ENCODE measurements at regions not wholly inside any gene's neighbourhood (a gene's known extent, or its start where the extent isn't known, plus 50 kb on each side); places are given as distances from the start of the nearest gene placed in this dataset.

DNA sequence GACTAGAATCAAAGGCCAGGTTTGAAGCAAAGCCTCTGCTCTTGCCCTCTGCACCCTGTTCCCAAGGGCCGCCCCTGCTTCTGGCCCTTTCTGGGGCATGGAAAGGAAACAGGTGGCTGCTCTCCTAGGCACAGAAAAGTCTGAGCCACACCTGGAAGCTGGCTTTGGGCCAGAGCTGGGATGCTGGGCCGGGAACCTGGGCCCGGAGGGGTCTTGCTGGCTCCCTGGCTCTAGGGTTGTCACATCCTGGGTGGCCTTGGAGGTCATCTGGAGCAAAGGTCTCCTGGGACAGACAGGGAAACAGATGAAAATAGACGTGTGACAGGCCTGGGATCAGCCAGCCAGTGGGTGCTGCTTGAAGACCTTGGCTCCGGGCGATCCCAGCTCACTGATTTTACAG, 74.1 kb upstream of the LHX1 start:
- in situ Hi-C loops (cut with MboI; ENCODE audit: low sequenced_read_pairs, unreplicated experiment), result no loop called here
- DNase-seq (ENCODE audit: low spot score), result no peak
- TF ChIP-seq, protein P1, sequence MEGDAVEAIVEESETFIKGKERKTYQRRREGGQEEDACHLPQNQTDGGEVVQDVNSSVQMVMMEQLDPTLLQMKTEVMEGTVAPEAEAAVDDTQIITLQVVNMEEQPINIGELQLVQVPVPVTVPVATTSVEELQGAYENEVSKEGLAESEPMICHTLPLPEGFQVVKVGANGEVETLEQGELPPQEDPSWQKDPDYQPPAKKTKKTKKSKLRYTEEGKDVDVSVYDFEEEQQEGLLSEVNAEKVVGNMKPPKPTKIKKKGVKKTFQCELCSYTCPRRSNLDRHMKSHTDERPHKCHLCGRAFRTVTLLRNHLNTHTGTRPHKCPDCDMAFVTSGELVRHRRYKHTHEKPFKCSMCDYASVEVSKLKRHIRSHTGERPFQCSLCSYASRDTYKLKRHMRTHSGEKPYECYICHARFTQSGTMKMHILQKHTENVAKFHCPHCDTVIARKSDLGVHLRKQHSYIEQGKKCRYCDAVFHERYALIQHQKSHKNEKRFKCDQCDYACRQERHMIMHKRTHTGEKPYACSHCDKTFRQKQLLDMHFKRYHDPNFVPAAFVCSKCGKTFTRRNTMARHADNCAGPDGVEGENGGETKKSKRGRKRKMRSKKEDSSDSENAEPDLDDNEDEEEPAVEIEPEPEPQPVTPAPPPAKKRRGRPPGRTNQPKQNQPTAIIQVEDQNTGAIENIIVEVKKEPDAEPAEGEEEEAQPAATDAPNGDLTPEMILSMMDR (IDR thresholded peaks at IDR 0.05; ENCODE audit: borderline replicate concordance, control extremely low read depth, extremely low read depth, insufficient read depth, missing control alignments), result no peak

DNA sequence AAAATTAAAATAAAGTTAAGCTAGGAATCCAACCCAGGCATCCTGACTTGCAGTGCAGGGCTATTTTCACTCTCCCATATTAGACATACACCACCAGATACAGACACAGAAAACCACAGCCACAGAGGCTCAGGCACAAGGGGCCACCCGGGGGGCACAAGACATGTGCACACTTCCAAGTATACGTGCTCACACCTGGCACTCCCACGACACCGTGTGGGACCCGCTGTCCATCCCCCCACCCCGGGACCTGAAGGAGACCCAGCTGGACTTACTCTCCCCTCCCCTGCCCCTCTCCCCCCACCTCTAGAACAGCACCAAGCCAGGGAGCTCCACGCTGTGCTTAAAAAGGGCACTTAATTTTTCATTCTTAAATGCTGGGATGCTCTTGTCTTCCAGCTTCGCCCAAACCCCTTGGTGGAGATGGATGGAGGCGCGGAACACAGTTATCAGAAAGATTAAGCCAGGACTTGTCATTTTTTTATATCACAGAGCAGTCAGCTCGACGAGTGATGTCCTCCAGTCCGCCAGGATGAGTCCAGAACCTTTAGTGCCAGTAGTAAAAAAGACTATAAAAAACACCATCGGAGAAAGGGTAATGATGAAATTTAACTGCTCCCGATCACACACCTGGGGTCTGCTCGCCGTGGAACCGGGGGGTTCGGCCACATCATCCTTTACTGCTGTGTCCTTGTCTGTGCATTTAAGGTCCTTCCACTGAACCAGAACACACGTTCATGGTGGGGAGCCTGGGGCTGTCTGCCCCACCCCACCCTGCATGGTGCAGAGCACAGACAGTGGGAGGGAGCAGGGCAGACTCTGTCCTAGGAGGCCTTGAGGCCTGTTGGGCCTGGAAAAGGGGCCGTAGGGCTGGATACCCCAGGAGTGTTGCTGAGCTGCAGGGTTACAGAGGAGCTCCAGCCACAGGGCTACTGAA, 73.3 kb upstream of the LHX1 start:
- TF ChIP-seq, protein P1 (IDR thresholded peaks at IDR 0.05; ENCODE audit: borderline replicate concordance, control extremely low read depth, extremely low read depth, insufficient read depth, missing control alignments), result no peak
- no peak for DNase-seq (ENCODE audit: low spot score)
- in situ Hi-C loops (cut with MboI; ENCODE audit: low sequenced_read_pairs, unreplicated experiment), result no loop called here

DNA sequence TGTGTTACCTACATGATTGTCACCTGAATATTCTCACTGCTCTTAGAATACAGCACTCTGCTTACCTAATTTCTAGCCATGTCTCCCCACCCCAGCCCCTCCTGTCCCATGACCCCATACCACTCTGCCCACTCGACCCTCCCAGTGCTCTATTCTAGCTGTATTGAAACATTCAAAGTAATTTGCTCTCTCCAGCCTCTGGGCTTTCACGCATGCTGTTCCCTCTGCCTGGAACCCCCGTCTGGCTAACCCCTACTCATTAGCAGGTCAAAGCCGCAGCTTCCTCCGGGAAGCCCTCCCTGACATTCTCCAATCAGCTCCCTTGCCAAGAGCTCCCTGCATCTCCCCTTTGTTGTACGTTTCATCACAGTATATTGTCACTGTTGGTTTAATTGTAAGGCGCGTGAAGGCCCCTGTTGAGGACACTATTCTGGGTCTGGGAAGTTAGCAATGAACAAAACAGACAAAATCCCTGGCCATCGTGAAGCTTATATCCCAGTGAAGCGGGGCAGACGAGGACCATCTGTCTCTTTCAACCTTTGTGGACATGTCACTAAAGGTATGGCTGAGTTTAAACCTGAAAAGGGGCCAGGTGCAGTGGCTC, 72.3 kb upstream of the LHX1 start:
- in situ Hi-C loops (cut with MboI; ENCODE audit: low sequenced_read_pairs, unreplicated experiment), result no loop called here
- TF ChIP-seq, protein P1 (IDR thresholded peaks at IDR 0.05; ENCODE audit: borderline replicate concordance, control extremely low read depth, extremely low read depth, insufficient read depth, missing control alignments), result no peak
- DNase-seq (ENCODE audit: low spot score), result no peak

DNA sequence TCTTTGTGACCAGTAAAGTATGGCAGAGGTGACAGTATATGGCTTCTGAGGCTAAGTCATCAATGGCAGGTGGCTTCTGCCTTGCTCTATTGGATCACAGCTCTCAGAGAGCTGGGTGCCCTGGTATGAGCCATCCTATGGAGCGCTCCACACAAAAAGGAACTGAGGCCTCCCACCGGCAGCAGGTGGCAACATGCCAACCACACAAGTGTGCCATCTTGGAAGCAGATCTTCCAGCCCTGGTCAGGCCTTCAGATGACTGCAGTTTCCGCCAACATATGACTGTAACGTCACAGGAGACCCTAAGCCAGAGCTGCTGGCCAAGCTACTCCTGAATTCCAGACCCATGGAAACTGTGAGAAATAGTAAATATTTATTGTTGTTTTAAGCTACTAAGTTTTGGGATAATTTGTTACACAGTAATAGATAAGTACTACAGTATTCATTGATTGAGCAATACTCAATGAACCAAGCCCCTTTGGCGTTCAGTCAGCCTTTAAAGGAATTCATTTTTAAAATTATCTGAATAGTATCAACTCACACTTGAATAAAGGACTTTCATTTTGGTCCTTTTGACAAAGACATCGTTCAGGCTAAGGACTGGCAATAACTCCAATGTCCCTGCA, 69.4 kb upstream of the LHX1 start:
- in situ Hi-C loops (cut with MboI; ENCODE audit: low sequenced_read_pairs, unreplicated experiment), result no loop called here
- TF ChIP-seq, protein P1 (IDR thresholded peaks at IDR 0.05; ENCODE audit: borderline replicate concordance, control extremely low read depth, extremely low read depth, insufficient read depth, missing control alignments), result no peak
- no peak for DNase-seq (ENCODE audit: low spot score)

DNA sequence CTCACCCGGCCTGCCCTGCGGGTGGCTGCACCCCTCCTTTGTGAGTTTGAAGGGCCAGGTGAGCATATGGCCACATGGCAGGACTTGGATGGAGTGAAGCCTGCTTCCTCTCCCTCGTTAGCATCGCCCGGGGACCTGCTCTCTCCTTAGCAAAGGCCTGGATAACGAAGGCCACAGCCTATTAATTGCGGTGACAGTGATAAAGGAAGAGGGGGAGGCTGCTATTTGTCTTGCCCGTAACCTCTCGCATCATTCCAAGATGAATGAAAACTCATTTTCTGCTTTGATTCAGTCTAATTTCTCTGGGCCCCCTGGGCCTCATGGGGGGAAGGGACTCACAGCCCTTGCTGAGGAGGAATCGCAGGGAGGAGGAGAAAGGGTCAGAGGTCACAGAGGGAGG, 68.5 kb upstream of the LHX1 start:
- TF ChIP-seq, protein P1 (IDR thresholded peaks at IDR 0.05; ENCODE audit: borderline replicate concordance, control extremely low read depth, extremely low read depth, insufficient read depth, missing control alignments), result no peak
- DNase-seq (ENCODE audit: low spot score), result no peak
- in situ Hi-C loops (cut with MboI; ENCODE audit: low sequenced_read_pairs, unreplicated experiment), result no loop called here

DNA sequence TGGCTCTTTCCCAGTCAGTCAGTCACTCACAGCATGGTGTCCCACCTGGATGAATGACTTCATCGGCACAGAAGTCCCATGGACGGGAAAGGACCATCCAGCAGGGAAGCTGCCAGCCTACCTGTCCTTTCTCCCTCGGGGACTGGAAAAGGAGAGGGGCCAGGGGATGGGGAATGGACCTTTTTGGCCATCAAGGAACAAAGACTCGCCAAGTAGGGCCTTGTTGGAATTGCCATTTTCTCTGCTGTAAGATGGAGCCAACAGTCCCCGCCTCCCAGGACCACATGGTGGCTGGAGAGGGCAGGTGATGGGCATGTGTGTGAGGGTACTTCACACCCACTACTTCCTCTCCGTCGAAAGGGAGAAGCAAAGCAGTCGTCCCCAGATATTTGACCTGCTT, 67.8 kb upstream of the LHX1 start:
- no peak for DNase-seq (ENCODE audit: low spot score)

More for the DNA sequence above, 67.8 kb upstream of the LHX1 start:
- TF ChIP-seq, protein P1 (IDR thresholded peaks at IDR 0.05; ENCODE audit: borderline replicate concordance, control extremely low read depth, extremely low read depth, insufficient read depth, missing control alignments), result no peak
- in situ Hi-C loops (cut with MboI; ENCODE audit: low sequenced_read_pairs, unreplicated experiment), result no loop called here

All from GM13976 (cell line).